Mesendoderm (in vitro differentiated cells): ENCODE measurements at regions not wholly inside any gene's neighbourhood (a gene's known extent, or its start where the extent isn't known, plus 50 kb on each side); places are given as distances from the start of the nearest gene placed in this dataset.

Experiments
- DNase-seq: peaks from one replicate; pipeline ENCODE4 v3.0.0; 2013
- H2AK5ac ChIP-seq: 2 replicates; pipeline ENCODE4 v1.6.1; 2013; ENCODE audit warnings: low read length, inconsistent platforms
- H2BK120ac ChIP-seq: 2 replicates; pipeline ENCODE4 v1.6.1; 2013; ENCODE audit warnings: low read depth, mild to moderate bottlenecking, low read length, moderate library complexity, mixed read lengths
- H2BK15ac ChIP-seq: replicated peaks from 2 replicates; pipeline ENCODE4 v1.6.1; 2013; ENCODE audit warnings: low read depth, mild to moderate bottlenecking, moderate library complexity
- H2BK5ac ChIP-seq: 2 replicates; pipeline ENCODE4 v1.6.1; 2013; ENCODE audit warnings: low read length, inconsistent platforms
- H3K18ac ChIP-seq: 2 replicates; pipeline ENCODE4 v1.6.1; 2013; ENCODE audit warnings: mild to moderate bottlenecking, low read length, mixed read lengths
- H3K23ac ChIP-seq: one replicate; pipeline ENCODE4 v1.6.1; 2013; ENCODE audit warnings: low read length
- H3K27ac ChIP-seq: 2 replicates; pipeline ENCODE4 v1.5.1; 2013; ENCODE audit warnings: low read depth, mild to moderate bottlenecking, inconsistent platforms, low read length, moderate library complexity
- H3K27me3 ChIP-seq: 2 replicates; pipeline ENCODE4 v1.6.1; 2013; ENCODE audit warnings: low read length, control low read depth, mild to moderate bottlenecking, inconsistent platforms; ENCODE audit not compliant: insufficient read depth, poor library complexity
- H3K36me3 ChIP-seq: 2 replicates; pipeline ENCODE4 v1.6.1; 2013; ENCODE audit warnings: low read length, inconsistent platforms; ENCODE audit not compliant: control insufficient read depth, insufficient read depth
- H3K4ac ChIP-seq: one replicate; pipeline ENCODE4 v1.6.1; 2013; ENCODE audit warnings: low read depth, mild to moderate bottlenecking, low read length, moderate library complexity
- H3K4me1 ChIP-seq: 2 replicates; pipeline ENCODE4 v1.6.1; 2013; ENCODE audit warnings: low read depth, low read length, inconsistent platforms; ENCODE audit not compliant: control insufficient read depth
- H3K4me2 ChIP-seq: 2 replicates; pipeline ENCODE4 v1.6.1; 2013; ENCODE audit warnings: low read length
- H3K4me3 ChIP-seq: 2 replicates; pipeline ENCODE4 v1.5.1; 2013; ENCODE audit warnings: mild to moderate bottlenecking, low read length
- H3K56ac ChIP-seq: one replicate; pipeline ENCODE4 v1.6.1; 2013; ENCODE audit warnings: low read length
- H3K79me1 ChIP-seq: 2 replicates; pipeline ENCODE4 v1.6.1; 2013; ENCODE audit warnings: low read length, inconsistent platforms
- H3K79me2 ChIP-seq: 2 replicates; pipeline ENCODE4 v1.6.1; 2013; ENCODE audit warnings: mild to moderate bottlenecking, low read length; ENCODE audit not compliant: control insufficient read depth, insufficient read depth
- H3K9ac ChIP-seq: 2 replicates; pipeline ENCODE4 v1.6.1; 2013; ENCODE audit warnings: low read length, inconsistent platforms
- H4K5ac ChIP-seq: one replicate; pipeline ENCODE4 v1.6.1; 2013; ENCODE audit warnings: low read length
- H4K8ac ChIP-seq: one replicate; pipeline ENCODE4 v1.6.1; 2013; ENCODE audit warnings: low read depth, mild to moderate bottlenecking, control low read depth, low read length, moderate library complexity
- WGBS: extraction: QIAGEN DNeasy Blood & Tissue Kit; methylation state at CpG from one replicate; pipeline ENCODE4 v1.1.7; 2013; ENCODE audit warnings: low lambda C conversion rate, missing lambda C conversion rate; ENCODE audit not compliant: insufficient coverage; ENCODE audit errors: extremely low coverage; 5-methylcytosine and 5-hydroxymethylcytosine counted together

- no peak overlapping the region for H3K4me2 ChIP-seq
- H3K4ac ChIP-seq, result no peak overlapping the region
- no peak overlapping the region for H2BK5ac ChIP-seq
- H3K56ac ChIP-seq, result no peak overlapping the region
- DNase-seq, result no peak
- no peaks in the 10 kb centered on the region for H3K79me1 ChIP-seq
- no peaks in the 10 kb centered on the region for H3K27me3 ChIP-seq
- H4K5ac ChIP-seq, result no peak overlapping the region
- no peak overlapping the region for H2BK120ac ChIP-seq
- H3K79me2 ChIP-seq, result no peaks in the 10 kb centered on the region
- no peak overlapping the region for H2BK15ac ChIP-seq
- no peak overlapping the region for H3K18ac ChIP-seq
- H3K36me3 ChIP-seq, result no peaks in the 10 kb centered on the region
- no peaks in the 10 kb centered on the region for H3K4me1 ChIP-seq
- no peak overlapping the region for H3K27ac ChIP-seq
- H3K9ac ChIP-seq, result no peak overlapping the region
- WGBS, result no CpG with 5 or more reads among the region's 2 CpGs
- H3K4me3 ChIP-seq, result no peak overlapping the region
- no peak overlapping the region for H4K8ac ChIP-seq
- no peak overlapping the region for H3K23ac ChIP-seq
- H2AK5ac ChIP-seq, result no peak overlapping the region
Observed at GRCh38 chr7:106471021-106471420, 186.2 kb upstream of the NAMPT start.

- Histone ChIP-seq H2AK5ac (no peak overlapping the region), H3K9ac (no peak overlapping the region), H3K27ac (no peak overlapping the region), H3K4me2 (no peak overlapping the region), H3K18ac (no peak overlapping the region), H3K4me3 (no peak overlapping the region), H2BK120ac (no peak overlapping the region), H3K4ac (no peak overlapping the region), H3K36me3 (no peaks in the 10 kb centered on the region), H2BK5ac (no peak overlapping the region), H3K23ac (no peak overlapping the region), H3K27me3 (no peaks in the 10 kb centered on the region), H3K4me1 (peaks cover 2% of the 10 kb centered on the region), H4K5ac (no peak overlapping the region), H3K79me1 (no peaks in the 10 kb centered on the region), H2BK15ac (no peak overlapping the region), H3K79me2 (no peaks in the 10 kb centered on the region), H3K56ac (no peak overlapping the region), H4K8ac (no peak overlapping the region)
- no CpG with 5 or more reads among the region's 5 CpGs for WGBS
- DNase-seq, result peak; percentile 19
Observed at GRCh38 chr7:106466867-106467266, 182.1 kb upstream of the NAMPT start.

GRCh38 chr7:106465704-106466468 is 181.1 kb upstream of the NAMPT start:
- no peak overlapping the region for H3K23ac ChIP-seq
- WGBS, result no CpG with 5 or more reads among the region's 5 CpGs
- no peak overlapping the region for H3K27ac ChIP-seq
- no peak overlapping the region for H2AK5ac ChIP-seq
- peak overlapping the region; percentile 87 for H2BK15ac ChIP-seq
- H4K5ac ChIP-seq, result no peak overlapping the region
- H3K4me3 ChIP-seq, result no peak overlapping the region
- H3K56ac ChIP-seq, result no peak overlapping the region
- H3K4ac ChIP-seq, result no peak overlapping the region
- no peaks in the 10 kb centered on the region for H3K79me1 ChIP-seq
- no peak overlapping the region for H3K18ac ChIP-seq
- no peaks in the 10 kb centered on the region for H3K36me3 ChIP-seq
- no peak overlapping the region for H3K4me2 ChIP-seq
- no peak overlapping the region for H2BK120ac ChIP-seq
- no peak overlapping the region for H2BK5ac ChIP-seq
- peaks cover 6% of the 10 kb centered on the region for H3K4me1 ChIP-seq
- DNase-seq, result no peak
- no peaks in the 10 kb centered on the region for H3K27me3 ChIP-seq
- H3K79me2 ChIP-seq, result no peaks in the 10 kb centered on the region
- no peak overlapping the region for H4K8ac ChIP-seq
- no peak overlapping the region for H3K9ac ChIP-seq

DNA sequence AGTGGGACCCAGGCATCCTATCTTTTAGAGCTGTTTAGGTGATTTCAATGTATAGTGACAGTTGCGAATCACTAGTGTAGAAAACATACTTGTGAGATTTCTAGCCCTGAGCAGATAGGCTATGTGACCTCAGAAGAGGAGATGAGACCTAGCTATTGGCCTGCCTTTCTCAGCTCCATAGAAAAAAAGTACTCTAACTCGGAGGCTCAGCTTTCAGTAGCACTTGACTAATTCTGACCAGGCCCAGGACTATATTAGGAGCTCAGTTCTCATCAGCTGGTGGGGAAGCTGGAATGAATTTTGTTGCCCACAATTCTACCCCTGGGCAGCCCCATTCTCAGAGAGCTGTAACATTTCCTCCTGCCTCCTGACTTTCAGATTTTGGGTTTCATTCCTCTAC is 179.9 kb upstream of the NAMPT start:
- H3K4me2 ChIP-seq, result no peak overlapping the region
- H3K79me2 ChIP-seq, result no peaks in the 10 kb centered on the region
- H4K8ac ChIP-seq, result no peak overlapping the region
- H4K5ac ChIP-seq, result no peak overlapping the region
- no peaks in the 10 kb centered on the region for H3K36me3 ChIP-seq
- H3K27ac ChIP-seq, result no peak overlapping the region
- H3K27me3 ChIP-seq, result no peaks in the 10 kb centered on the region
- no peak overlapping the region for H2BK5ac ChIP-seq
- no peak overlapping the region for H3K9ac ChIP-seq
- no peak overlapping the region for H2BK15ac ChIP-seq
- H3K4ac ChIP-seq, result no peak overlapping the region
- no peak overlapping the region for H3K56ac ChIP-seq
- H2BK120ac ChIP-seq, result no peak overlapping the region
- H3K23ac ChIP-seq, result no peak overlapping the region
- peaks cover 6% of the 10 kb centered on the region for H3K4me1 ChIP-seq
- WGBS, result no CpG with 5 or more reads among the region's 2 CpGs
- no peaks in the 10 kb centered on the region for H3K79me1 ChIP-seq
- H3K18ac ChIP-seq, result no peak overlapping the region
- H3K4me3 ChIP-seq, result no peak overlapping the region
- H2AK5ac ChIP-seq, result no peak overlapping the region
- DNase-seq, result no peak

- Histone ChIP-seq H3K79me2 (no peaks in the 10 kb centered on the region), H2BK5ac (no peak overlapping the region), H2BK15ac (no peak overlapping the region), H3K4me2 (no peak overlapping the region), H2BK120ac (no peak overlapping the region), H3K23ac (no peak overlapping the region), H3K27ac (no peak overlapping the region), H3K4ac (no peak overlapping the region), H3K79me1 (no peaks in the 10 kb centered on the region), H4K5ac (no peak overlapping the region), H4K8ac (no peak overlapping the region), H3K18ac (no peak overlapping the region), H3K27me3 (no peaks in the 10 kb centered on the region), H2AK5ac (no peak overlapping the region), H3K9ac (no peak overlapping the region), H3K4me3 (no peak overlapping the region), H3K4me1 (peaks cover 6% of the 10 kb centered on the region), H3K56ac (no peak overlapping the region), H3K36me3 (no peaks in the 10 kb centered on the region)
- no CpG with 5 or more reads among the region's 2 CpGs for WGBS
- no peak for DNase-seq
Observed at GRCh38 chr7:106463851-106464611, 179.2 kb upstream of the NAMPT start.
